Colonic mucosa (tissue), 4 donors: ENCODE measurements at regions not wholly inside any gene's neighbourhood (a gene's known extent, or its start where the extent isn't known, plus 50 kb on each side); places are given as distances from the start of the nearest gene placed in this dataset.

Experiments used
- DNase-seq: peaks from one replicate; pipeline ENCODE4 v3.0.0-alpha.2; 2020
- H3K27ac ChIP-seq: fragments of 200-600 bp; one replicate; pipeline ENCODE4 v1.8.0; 2021
- H3K27me3 ChIP-seq: fragments of 200-600 bp; one replicate; pipeline ENCODE4 v1.8.0; 2021
- H3K36me3 ChIP-seq: fragments of 200-600 bp; one replicate; pipeline ENCODE4 v1.8.0; 2021
- H3K4me1 ChIP-seq: fragments of 200-600 bp; one replicate; pipeline ENCODE4 v1.8.0; 2021; ENCODE audit warnings: mild to moderate bottlenecking
- H3K4me3 ChIP-seq: fragments of 200-600 bp; one replicate; pipeline ENCODE4 v1.8.0; 2021
- H3K9ac ChIP-seq, 2 donors: one replicate each; pipeline ENCODE4 v1.7.0; 2013; ENCODE audit warnings: control low read depth in 2 of 2, low read depth in 2 of 2, low read length in 2 of 2
- H3K9me3 ChIP-seq: fragments of 200-600 bp; one replicate; pipeline ENCODE4 v1.8.0; 2021
- CTCF ChIP-seq: fragments of 200-600 bp; IDR thresholded peaks from one replicate; pipeline ENCODE4 v1.8.0; 2022; ENCODE audit warnings: antibody characterized with exemption, mild to moderate bottlenecking
- intact Hi-C: fragments of 100-400 bp; cut with DNase I; formaldehyde crosslinking; loops from one replicate; pipeline ENCODE4 v1.14.1; 2022
- donor health status: healthy.
- donor health status: DM: no; HTN: no; CAD: no.
- donor health status: DM: no; HTN: no; CAD: no.

- H3K27ac ChIP-seq = peak overlapping the region; percentile 27
- H3K4me3 ChIP-seq = no peak overlapping the region
- H3K9ac ChIP-seq = peak overlapping the region in 1 of 2 donors; percentile 55
- DNase-seq = peak; percentile 62
- no peaks in the 10 kb centered on the region for H3K9me3 ChIP-seq
- H3K36me3 ChIP-seq = no peaks in the 10 kb centered on the region
- no peak for TF ChIP-seq CTCF
- intact Hi-C loops = no loop called here
- no peaks in the 10 kb centered on the region for H3K27me3 ChIP-seq
- no peaks in the 10 kb centered on the region for H3K4me1 ChIP-seq
Measured at GRCh38 chr10:21166557-21167287, 269.6 kb upstream of the NEBL start.

GRCh38 chr10:21165489-21165888, 268.4 kb upstream of the NEBL start:
- Histone ChIP-seq H3K9ac (no peak overlapping the region), H3K27ac (no peak overlapping the region), H3K27me3 (no peaks in the 10 kb centered on the region), H3K36me3 (no peaks in the 10 kb centered on the region), H3K4me1 (no peaks in the 10 kb centered on the region), H3K9me3 (no peaks in the 10 kb centered on the region), H3K4me3 (no peak overlapping the region)
- TF ChIP-seq CTCF = no peak
- no peak for DNase-seq
- intact Hi-C loops = no loop called here

- no peaks in the 10 kb centered on the region for H3K36me3 ChIP-seq
- H3K27me3 ChIP-seq = no peaks in the 10 kb centered on the region
- no peak overlapping the region for H3K27ac ChIP-seq
- TF ChIP-seq CTCF = no peak
- no peak overlapping the region for H3K9ac ChIP-seq
- H3K9me3 ChIP-seq = no peaks in the 10 kb centered on the region
- no peak for DNase-seq
- H3K4me1 ChIP-seq = no peaks in the 10 kb centered on the region
- H3K4me3 ChIP-seq = no peak overlapping the region
- intact Hi-C loops = no loop called here
Measured at GRCh38 chr10:21164687-21165086, 267.6 kb upstream of the NEBL start.

- no peak overlapping the region for H3K4me3 ChIP-seq
- H3K4me1 ChIP-seq = no peaks in the 10 kb centered on the region
- H3K9me3 ChIP-seq = no peaks in the 10 kb centered on the region
- H3K9ac ChIP-seq = no peak overlapping the region
- H3K27ac ChIP-seq = no peak overlapping the region
- DNase-seq = no peak
- H3K27me3 ChIP-seq = no peaks in the 10 kb centered on the region
- intact Hi-C loops = no loop called here
- TF ChIP-seq CTCF = no peak
- no peaks in the 10 kb centered on the region for H3K36me3 ChIP-seq
Measured at GRCh38 chr10:21162948-21163347, 265.8 kb upstream of the NEBL start.

- TF ChIP-seq CTCF = no peak
- Histone ChIP-seq H3K27ac (no peak overlapping the region), H3K9me3 (no peaks in the 10 kb centered on the region), H3K9ac (no peak overlapping the region), H3K4me3 (no peak overlapping the region), H3K4me1 (no peaks in the 10 kb centered on the region), H3K36me3 (no peaks in the 10 kb centered on the region), H3K27me3 (no peaks in the 10 kb centered on the region)
- DNase-seq = no peak
- intact Hi-C loops = no loop called here
Measured at GRCh38 chr10:21161647-21162046, 264.5 kb upstream of the NEBL start.
